ENCODE measurements at regions not wholly inside any gene's neighbourhood (a gene's known extent, or its start where the extent isn't known, plus 50 kb on each side); places are given as distances from the start of the nearest gene placed in this dataset.

GRCh38 chr3:193980905-193981304 lies 155.0 kb upstream of the HES1 start:
- intact Hi-C loops (cut with micrococcal nuclease), result no loop called here

- intact Hi-C loops (cut with micrococcal nuclease), result no loop called here
Measured at GRCh38 chr3:193981504-193981903, 154.4 kb upstream of the HES1 start.

DNA sequence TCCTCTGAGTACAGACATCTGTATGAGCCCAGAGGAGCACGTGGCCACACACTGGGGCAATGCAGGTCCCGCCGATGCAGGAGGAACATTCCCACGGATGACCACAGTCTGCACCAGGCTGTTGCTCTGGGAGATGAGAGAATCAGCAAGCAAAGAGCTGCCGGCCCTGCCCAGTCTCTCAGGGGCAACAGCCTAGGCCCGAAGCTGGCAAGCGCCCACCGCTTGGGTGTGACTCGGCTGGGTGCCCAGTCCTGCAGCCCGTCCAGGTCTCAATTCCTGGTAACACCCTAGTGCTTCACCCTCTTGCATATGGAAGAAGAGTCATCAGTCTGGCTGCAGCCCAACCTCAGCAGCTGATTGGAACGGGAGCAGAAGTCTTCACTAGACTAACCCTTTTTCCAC lies 153.7 kb upstream of the HES1 start:
- intact Hi-C loops (cut with micrococcal nuclease), result no loop called here

- intact Hi-C loops (cut with micrococcal nuclease), result no loop called here
Measured at GRCh38 chr3:193983846-193984818, 151.8 kb upstream of the HES1 start.

DNA sequence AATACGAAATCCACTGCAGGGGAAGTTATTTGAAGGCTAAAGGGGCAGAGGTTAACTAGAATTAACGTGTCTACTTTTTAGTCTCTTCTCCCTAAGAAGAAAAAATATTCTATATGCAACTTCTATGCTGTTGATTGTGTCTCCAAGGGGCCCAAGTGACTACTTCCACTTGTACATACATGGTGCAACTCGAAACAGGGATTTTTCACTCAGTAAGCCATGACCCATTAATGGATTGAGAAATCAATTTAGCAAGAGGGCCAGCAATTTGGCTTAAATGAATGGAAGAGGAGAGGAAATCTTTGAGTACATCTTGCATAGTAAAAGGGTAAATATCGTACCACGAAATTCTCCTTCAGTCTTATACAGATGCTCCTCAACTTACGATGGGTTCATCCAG lies 151.1 kb upstream of the HES1 start:
- intact Hi-C loops (cut with micrococcal nuclease), result no loop called here

DNA sequence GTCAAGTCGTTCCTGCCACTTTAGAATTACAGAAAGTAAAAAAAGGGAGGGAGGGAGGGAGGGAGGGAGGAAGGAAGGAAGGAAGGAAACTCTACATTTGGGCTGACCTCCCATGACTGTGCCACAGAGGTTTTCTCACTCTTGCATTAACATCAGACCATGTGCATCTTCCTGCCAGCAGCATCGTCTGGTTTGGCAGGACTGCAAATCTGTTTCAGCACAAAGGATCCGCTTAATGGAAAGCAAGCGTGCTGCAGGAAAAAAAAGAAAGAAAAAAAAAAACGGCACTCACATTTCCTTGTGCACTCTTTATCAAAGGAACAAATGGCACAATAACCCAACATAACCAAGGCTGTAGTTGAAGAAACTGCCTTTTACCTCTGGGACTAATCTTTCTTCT lies 148.8 kb upstream of the HES1 start:
- intact Hi-C loops (cut with micrococcal nuclease), result no loop called here

- intact Hi-C loops (cut with micrococcal nuclease), result no loop called here
Measured at GRCh38 chr3:193989186-193989585, 146.8 kb upstream of the HES1 start.

DNA sequence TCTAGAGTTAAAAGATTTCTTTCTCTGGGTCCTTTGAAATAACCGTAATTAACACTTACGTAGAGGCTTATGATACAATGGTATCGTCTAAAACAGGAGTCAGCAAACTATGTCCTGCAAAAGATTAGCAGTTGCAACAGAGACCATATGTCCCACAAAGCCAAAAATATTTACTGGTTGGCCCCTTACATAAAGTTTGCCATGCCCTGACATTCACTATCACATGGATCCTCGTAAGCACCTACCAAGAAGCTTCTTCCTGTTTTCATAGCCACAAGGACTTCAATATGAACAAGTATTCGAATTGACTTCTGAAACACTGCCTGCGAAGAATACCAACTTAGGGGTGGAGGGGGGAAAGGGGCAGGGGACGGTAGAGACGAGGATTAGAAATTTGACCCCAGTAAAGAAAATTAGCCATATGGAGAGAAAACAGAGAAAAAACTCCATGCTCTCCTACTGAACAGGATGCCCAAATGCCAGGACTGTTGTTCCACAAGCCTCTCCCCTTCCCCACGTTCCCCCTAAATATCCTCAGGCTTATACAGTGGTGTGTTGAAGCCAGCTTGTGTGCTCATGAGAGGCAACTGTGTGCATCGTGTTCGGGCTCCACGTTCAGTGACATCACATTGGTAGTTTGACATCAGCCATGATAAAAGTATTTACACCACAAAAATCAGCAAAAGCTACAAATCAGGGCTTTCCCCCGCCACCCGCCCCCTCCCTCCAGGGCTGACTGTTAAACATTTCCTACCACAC lies 144.1 kb upstream of the HES1 start:
- intact Hi-C loops (cut with micrococcal nuclease), result no loop called here

- intact Hi-C loops (cut with micrococcal nuclease), result no loop called here
Measured at GRCh38 chr3:193992425-193993037, 143.4 kb upstream of the HES1 start.

DNA sequence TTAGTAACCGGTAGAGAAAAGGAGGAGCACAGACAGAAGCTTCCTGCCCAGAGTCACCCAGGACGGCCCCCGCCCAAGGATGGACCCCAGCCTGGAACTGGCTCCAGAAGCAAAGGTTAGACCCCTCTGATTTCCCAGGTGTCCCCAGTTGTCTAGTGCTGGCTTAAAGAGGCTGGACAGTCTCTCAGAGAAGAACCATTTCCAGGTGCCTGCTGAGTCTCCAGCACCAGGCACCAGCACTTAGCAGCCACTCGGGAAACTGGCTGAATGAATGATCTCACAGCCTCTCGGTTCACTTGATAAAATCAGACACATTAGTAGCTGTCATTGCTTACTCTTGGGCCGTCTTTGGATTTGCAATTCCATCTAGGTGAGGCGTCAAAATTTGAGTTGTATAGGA lies 139.7 kb upstream of the HES1 start:
- intact Hi-C loops (cut with micrococcal nuclease), result no loop called here

GRCh38 chr3:193996641-193997089 lies 139.3 kb upstream of the HES1 start:
- intact Hi-C loops (cut with micrococcal nuclease), result no loop called here

- intact Hi-C loops (cut with micrococcal nuclease), result no loop called here
Measured at GRCh38 chr3:193997228-193998122, 138.5 kb upstream of the HES1 start.

DNA sequence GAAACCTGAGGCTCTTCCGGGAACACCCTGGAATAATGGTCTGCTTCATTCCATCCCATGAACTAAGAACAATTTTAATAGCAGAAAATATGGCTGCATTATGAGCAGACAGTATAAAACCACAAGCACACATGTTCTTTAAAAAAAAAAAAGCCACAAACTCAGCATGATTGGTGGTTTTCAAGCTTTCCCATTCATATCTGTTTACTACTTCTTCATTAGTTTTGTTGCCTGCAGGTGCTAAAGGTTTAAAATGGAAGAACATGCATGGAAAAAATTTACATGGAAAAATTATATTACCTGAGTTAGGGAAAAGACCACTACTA lies 137.9 kb upstream of the HES1 start:
- intact Hi-C loops (cut with micrococcal nuclease), result no loop called here

DNA sequence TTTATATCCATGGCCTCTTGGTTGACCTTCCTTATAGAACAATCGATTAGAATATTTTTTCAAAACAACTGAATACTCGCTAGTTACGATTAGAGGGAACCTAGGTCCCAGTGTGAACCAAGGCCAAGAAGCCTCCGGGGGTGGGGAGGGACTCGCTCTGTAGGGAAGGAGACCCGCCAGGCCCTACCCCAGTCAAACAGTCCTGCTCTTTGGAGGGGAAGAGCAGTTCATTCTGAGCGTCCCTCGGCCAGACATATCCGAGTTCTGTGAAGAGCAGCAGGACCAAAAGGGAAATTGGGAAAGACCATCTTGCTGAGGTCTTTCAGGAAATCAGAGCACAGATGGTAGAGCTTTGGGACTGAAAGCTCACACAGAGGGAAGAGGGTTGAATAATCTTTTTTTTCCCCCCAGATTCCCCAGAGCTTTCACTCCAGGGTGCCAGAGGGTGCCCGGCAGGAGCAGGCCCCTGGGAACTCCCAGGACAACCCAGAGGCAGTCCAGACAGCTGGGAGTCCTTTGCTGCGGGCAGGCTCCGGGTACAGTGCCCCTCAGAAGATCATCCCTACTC lies 137.2 kb upstream of the HES1 start:
- intact Hi-C loops (cut with micrococcal nuclease), result no loop called here

GRCh38 chr3:194000100-194000499 lies 135.8 kb upstream of the HES1 start:
- intact Hi-C loops (cut with micrococcal nuclease), result no loop called here

DNA sequence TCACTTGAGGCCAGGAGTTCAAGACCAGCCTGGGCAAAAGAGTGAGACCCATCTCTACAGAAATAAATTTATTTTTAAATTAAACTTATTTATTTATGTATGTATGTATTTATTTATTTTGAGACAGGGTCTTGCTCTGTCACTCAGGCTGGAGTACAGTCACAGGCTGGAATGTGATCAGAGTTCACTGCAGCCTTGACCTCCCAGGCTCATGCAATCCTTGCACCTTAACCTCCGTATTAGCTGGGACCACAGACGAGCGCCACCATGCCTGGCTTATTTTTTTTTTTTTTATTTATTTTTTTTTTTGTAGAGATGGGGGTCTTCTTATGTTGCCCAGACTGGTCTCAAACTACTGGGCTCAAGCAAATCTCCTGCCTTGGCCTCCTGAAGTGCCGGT lies 135.2 kb upstream of the HES1 start:
- intact Hi-C loops (cut with micrococcal nuclease), result no loop called here

GRCh38 chr3:194001728-194002459 lies 134.1 kb upstream of the HES1 start:
- intact Hi-C loops (cut with micrococcal nuclease), result no loop called here

DNA sequence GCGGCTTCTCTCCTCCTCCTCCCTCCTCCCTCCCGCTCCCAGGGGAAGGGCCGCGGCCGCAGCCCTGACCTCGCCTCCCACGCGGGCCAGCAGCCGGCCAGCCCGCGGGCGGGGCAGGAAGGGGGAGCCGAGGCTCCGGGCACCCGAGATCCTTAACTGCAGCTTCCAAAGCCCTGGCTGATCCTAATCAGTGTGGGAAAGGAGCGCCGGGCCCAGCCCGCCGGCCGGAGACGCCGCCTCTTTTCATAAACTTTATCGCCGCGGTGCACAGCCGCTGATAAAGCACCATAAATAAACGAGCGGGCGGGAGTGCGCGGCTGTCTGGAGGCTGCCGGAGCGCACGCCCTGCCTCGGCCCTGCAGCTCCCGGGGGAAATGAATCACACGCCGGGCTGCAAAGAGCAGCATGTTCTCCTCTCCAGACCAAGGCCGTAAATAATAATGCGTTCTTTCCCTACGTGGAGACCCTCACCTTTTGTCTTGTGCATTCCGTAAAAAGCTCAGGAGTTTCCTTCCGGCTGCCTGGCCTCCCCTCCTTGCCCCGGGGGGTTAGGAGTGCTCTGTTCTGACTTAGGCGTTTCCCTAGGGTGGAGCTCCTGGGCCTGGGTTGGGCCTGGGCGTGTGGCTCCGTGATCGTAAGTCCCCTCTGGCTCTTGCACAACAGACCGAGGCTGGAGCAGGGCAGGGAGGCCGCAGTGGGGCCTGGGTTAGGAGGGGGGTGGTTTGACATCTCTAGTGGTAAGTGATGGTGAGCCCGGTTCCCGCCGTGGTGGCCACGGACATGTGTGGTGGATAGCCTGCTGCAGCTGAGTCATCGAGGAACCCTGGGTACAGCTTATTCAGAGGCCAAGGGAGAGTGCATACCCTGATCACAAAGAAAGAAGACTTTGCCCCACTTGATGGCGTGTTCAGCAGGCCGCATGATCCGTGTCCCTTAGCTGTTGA lies 132.6 kb upstream of the HES1 start:
- intact Hi-C loops (cut with micrococcal nuclease), result no loop called here

DNA sequence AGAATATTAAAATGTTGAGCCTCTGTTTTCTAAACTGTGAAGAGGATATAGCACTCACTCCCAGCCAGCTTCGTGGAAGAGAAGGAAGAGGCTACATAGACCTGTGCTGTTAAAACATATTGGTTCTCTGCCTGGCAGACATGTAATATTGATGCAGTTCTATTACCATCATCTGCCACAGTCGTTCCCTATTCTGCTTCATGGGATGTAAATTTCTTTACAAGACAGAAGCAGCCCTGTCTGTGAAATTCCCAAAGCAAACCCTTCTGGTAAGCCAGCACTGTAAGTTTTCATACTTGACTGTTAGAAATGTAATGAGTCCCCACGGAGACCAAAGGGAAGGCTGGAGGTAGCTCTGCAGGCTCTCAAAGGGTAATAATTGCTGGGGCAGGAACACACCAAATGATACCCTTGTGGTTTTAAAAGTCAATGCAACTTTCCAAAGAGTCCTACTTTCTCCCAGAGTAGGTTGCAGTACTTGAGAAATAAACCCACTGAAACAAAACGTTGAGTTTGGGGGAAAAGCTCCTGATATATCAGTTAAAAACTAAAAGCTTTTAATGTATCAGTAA lies 129.9 kb upstream of the HES1 start:
- intact Hi-C loops (cut with micrococcal nuclease), result no loop called here

Data from T-helper 1 cell treated with Interleukin-12 subunit alpha and Interleukin-12 subunit beta and Interleukin-4 antibody, amounts not matched to agents 30 ng/mL and 1 ng/mL, for 36 hours (primary cell).